B cell (primary cell): ENCODE measurements at regions not wholly inside any gene's neighbourhood (a gene's known extent, or its start where the extent isn't known, plus 50 kb on each side); places are given as distances from the start of the nearest gene placed in this dataset.

Source experiments
- ATAC-seq: fragments of 200-7000 bp; cut with Tn5 transposase; one replicate; pipeline ENCODE4 v1.10.0; 2021; ENCODE audit warnings: low read depth, mild to moderate bottlenecking, moderate number of reproducible peaks, moderate library complexity
- CTCF ChIA-PET: fragments of 350-600 bp; sonication (Branson Sonifier 250); formaldehyde crosslinking; loops from one replicate; lab custom pipeline; 2021; ENCODE audit warnings: antibody characterized with exemption, inconsistent platforms; lab: Charles Lee
- POLR2A ChIA-PET: fragments of 350-600 bp; sonication (Branson Sonifier 250); formaldehyde crosslinking; loops from one replicate; lab custom pipeline; 2021; ENCODE audit warnings: antibody characterized with exemption; lab: Charles Lee
- DNase-seq: peaks from one replicate; pipeline ENCODE4 v3.0.0; 2013
- H2AFZ ChIP-seq: 2 replicates; pipeline ENCODE4 v1.6.1; 2012; ENCODE audit warnings: mild to moderate bottlenecking, low read depth, low read length; ENCODE audit not compliant: insufficient read depth, poor library complexity, severe bottlenecking
- H3K27ac ChIP-seq, 2 donors: 1 replicate in 1 of 2; 2 replicates in 1 of 2; pipeline ENCODE4 v1.5.1; 2012 to 2013; ENCODE audit warnings: low read length in 2 of 2, mild to moderate bottlenecking in 2 of 2, moderate library complexity in 1 of 2
- H3K27me3 ChIP-seq, 4 experiments: fragments of 200-600 bp in 1 of 4; sonication (generic) in 1 of 4; replicated peaks in 1 of 4; 1 replicate in 2 of 4; 2 replicates in 2 of 4; pipeline versions ENCODE4 v1.6.1 to v1.7.0; 2013 to 2016; ENCODE audit warnings: low read length in 3 of 4, mild to moderate bottlenecking in 2 of 4, mixed read lengths in 1 of 4, moderate library complexity in 1 of 4; ENCODE audit not compliant: insufficient read depth in 4 of 4, control insufficient read depth in 3 of 4; ENCODE audit errors: control extremely low read depth in 1 of 4
- H3K36me3 ChIP-seq, 2 experiments: replicated peaks in 1 of 2; 1 replicate in 1 of 2; 2 replicates in 1 of 2; pipeline versions ENCODE4 v1.6.1 to v1.7.1; 2013; ENCODE audit warnings: low read length in 1 of 2; ENCODE audit not compliant: insufficient read depth in 2 of 2, control insufficient read depth in 1 of 2; ENCODE audit errors: control extremely low read depth in 1 of 2, extremely low read depth in 1 of 2
- H3K4me1 ChIP-seq, 2 donors: fragments of 200-600 bp in 1 of 2; sonication (generic) in 1 of 2; 1 replicate in 1 of 2; 2 replicates in 1 of 2; pipeline versions ENCODE4 v1.5.1 to v1.6.1; 2013 to 2017; ENCODE audit warnings: low read length in 2 of 2; ENCODE audit not compliant: control insufficient read depth in 2 of 2, insufficient read depth in 2 of 2
- H3K4me2 ChIP-seq: replicated peaks from 2 replicates; pipeline ENCODE3; 2012; ENCODE audit warnings: mild to moderate bottlenecking, low read depth, low read length; ENCODE audit not compliant: poor library complexity, severe bottlenecking
- H3K4me3 ChIP-seq, 5 experiments: fragments of 200-600 bp in 1 of 5; sonication (generic) in 1 of 5; 1 replicate in 3 of 5; 2 replicates in 2 of 5; pipeline versions ENCODE4 v1.5.1 to v1.7.0; 2011 to 2016; ENCODE audit warnings: low read length in 4 of 5, mild to moderate bottlenecking in 4 of 5, low read depth in 2 of 5, control low read depth in 1 of 5, moderate library complexity in 1 of 5; ENCODE audit not compliant: insufficient read depth in 1 of 5; ENCODE audit errors: control extremely low read depth in 1 of 5, extremely low read depth in 1 of 5
- H3K79me2 ChIP-seq: fragments of 200-600 bp; sonication (generic); one replicate; pipeline ENCODE4 v1.6.0; 2016; ENCODE audit warnings: low read length; ENCODE audit not compliant: control insufficient read depth, insufficient read depth
- H3K9ac ChIP-seq: fragments of 200-600 bp; sonication (generic); 2 replicates; pipeline ENCODE4 v1.6.1; 2017; ENCODE audit warnings: mild to moderate bottlenecking, low read length, moderate library complexity
- H3K9me3 ChIP-seq, 3 donors: one replicate each; pipeline versions ENCODE4 v1.6.1 to v1.7.1; 2013; ENCODE audit warnings: low read length in 2 of 3; ENCODE audit not compliant: control insufficient read depth in 2 of 3, insufficient read depth in 1 of 3; ENCODE audit errors: control extremely low read depth in 1 of 3
- H4K20me1 ChIP-seq: 2 replicates; pipeline ENCODE4 v1.6.0; 2012; ENCODE audit warnings: mild to moderate bottlenecking, low read length; ENCODE audit not compliant: insufficient read depth, control insufficient read depth, poor library complexity, severe bottlenecking
- H3K27ac Mint-ChIP-seq: one replicate; pipeline ENCODE4 v1.8.0; 2021; ENCODE audit warnings: mixed read lengths
- H3K27me3 Mint-ChIP-seq: one replicate; pipeline ENCODE4 v1.8.0; 2021; ENCODE audit warnings: mixed read lengths
- H3K4me1 Mint-ChIP-seq: one replicate; pipeline ENCODE4 v1.8.0; 2021; ENCODE audit warnings: mixed read lengths
- H3K4me3 Mint-ChIP-seq: one replicate; pipeline ENCODE4 v1.8.0; 2021; ENCODE audit warnings: mixed read lengths
- H3K9me3 Mint-ChIP-seq: one replicate; pipeline ENCODE4 v1.8.0; 2022; ENCODE audit warnings: mixed read lengths; ENCODE audit not compliant: insufficient read depth
- EZH2 ChIP-seq: IDR thresholded peaks from 2 replicates; pipeline ENCODE4 v1.6.1; 2012; ENCODE audit warnings: borderline replicate concordance, low read depth, mild to moderate bottlenecking, moderate library complexity, low read length; ENCODE audit not compliant: insufficient read depth, poor library complexity, severe bottlenecking
- WGBS: methylation state at CpG from one replicate; pipeline ENCODE4 v1.1.5; 2013; ENCODE audit warnings: missing lambda C conversion rate; ENCODE audit not compliant: insufficient coverage; 5-methylcytosine and 5-hydroxymethylcytosine counted together
- intact Hi-C: fragments of 100-400 bp; cut with micrococcal nuclease; formaldehyde crosslinking; loops from one replicate; pipeline ENCODE4 v1.10.0; 2022
- TF ChIP-seq, protein P1 (sequence below): fragments of 200-600 bp; IDR thresholded peaks from one replicate; pipeline ENCODE4 v1.8.0; 2022; ENCODE audit warnings: antibody characterized with exemption, mild to moderate bottlenecking

DNA sequence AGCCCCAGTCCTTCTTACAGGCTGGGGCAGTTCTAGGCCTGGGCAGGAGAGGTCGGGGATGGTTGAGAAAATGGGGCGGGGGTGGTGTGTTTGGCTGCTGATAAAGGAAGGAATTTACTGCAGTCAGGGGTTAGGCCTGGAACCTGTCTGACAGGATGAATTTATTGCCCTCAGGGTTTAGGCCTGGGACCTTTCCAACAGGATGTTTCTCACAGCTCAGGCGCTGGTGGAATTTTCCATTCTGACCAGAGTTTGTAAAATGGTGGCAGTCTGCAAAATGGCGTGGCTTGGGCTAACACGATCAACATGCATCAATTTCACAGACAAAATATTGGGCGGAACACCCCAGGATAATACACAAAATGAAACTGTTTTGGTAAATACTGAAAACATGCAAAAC is 83.5 kb upstream of the SPIN4 start:
- ChIA-PET CTCF (no interaction called here), POLR2A (no interaction called here)
- H3K27ac Mint-ChIP-seq: no peak overlapping the region
- H3K79me2 ChIP-seq: no peaks in the 10 kb centered on the region
- H3K4me1 Mint-ChIP-seq: no peaks in the 10 kb centered on the region
- H4K20me1 ChIP-seq: no peaks in the 10 kb centered on the region
- H3K27me3 ChIP-seq: no peaks in the 10 kb centered on the region
- no peaks in the 10 kb centered on the region for H3K4me1 ChIP-seq
- no peak overlapping the region for H3K4me2 ChIP-seq
- DNase-seq (no peak), ATAC-seq (no peak)
- intact Hi-C loops: no loop called here
- TF ChIP-seq, protein P1, sequence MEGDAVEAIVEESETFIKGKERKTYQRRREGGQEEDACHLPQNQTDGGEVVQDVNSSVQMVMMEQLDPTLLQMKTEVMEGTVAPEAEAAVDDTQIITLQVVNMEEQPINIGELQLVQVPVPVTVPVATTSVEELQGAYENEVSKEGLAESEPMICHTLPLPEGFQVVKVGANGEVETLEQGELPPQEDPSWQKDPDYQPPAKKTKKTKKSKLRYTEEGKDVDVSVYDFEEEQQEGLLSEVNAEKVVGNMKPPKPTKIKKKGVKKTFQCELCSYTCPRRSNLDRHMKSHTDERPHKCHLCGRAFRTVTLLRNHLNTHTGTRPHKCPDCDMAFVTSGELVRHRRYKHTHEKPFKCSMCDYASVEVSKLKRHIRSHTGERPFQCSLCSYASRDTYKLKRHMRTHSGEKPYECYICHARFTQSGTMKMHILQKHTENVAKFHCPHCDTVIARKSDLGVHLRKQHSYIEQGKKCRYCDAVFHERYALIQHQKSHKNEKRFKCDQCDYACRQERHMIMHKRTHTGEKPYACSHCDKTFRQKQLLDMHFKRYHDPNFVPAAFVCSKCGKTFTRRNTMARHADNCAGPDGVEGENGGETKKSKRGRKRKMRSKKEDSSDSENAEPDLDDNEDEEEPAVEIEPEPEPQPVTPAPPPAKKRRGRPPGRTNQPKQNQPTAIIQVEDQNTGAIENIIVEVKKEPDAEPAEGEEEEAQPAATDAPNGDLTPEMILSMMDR: no peak
- no peak for TF ChIP-seq EZH2
- H3K4me3 ChIP-seq: no peak overlapping the region
- H2AFZ ChIP-seq: no peak overlapping the region
- peaks cover 0 to 3% (median 0%) of the 10 kb centered on the region in 3 donors for H3K9me3 ChIP-seq
- H3K9me3 Mint-ChIP-seq: no peaks in the 10 kb centered on the region
- no peak overlapping the region for H3K27ac ChIP-seq
- H3K4me3 Mint-ChIP-seq: no peak overlapping the region
- no peak overlapping the region for H3K9ac ChIP-seq
- no peaks in the 10 kb centered on the region for H3K27me3 Mint-ChIP-seq
- H3K36me3 ChIP-seq: peaks cover 0 to 4% of the 10 kb centered on the region in 2 experiments
- WGBS: no CpG with 5 or more reads among the region's 6 CpGs

DNA sequence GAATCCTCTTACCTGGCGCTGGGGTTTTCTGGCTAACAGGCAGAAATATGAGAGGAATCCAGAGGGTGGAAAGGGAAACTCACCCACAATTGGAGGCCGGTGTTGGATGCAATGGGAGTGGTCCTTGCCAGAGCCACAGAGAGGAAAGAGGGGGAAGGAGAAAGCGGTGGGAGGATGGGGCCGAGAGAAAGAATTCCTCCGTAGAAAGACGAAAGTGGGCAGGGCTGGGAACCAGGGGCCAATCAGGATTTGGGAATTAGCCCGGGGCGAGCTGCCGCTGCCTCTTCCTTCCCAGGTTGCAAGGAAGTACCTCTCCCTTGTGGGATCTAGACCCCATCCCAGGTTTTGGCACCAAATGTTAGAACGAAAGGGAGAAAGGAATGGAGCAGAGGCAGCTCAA is 83.1 kb upstream of the SPIN4 start:
- no peak overlapping the region for H3K4me3 Mint-ChIP-seq
- H3K27me3 ChIP-seq: no peaks in the 10 kb centered on the region
- H3K9ac ChIP-seq: no peak overlapping the region
- no peaks in the 10 kb centered on the region for H3K27me3 Mint-ChIP-seq
- H3K27ac ChIP-seq: no peak overlapping the region
- no peak overlapping the region for H3K4me3 ChIP-seq
- POLR2A ChIA-PET: no interaction called here
- H3K9me3 Mint-ChIP-seq: no peaks in the 10 kb centered on the region
- H3K4me2 ChIP-seq: no peak overlapping the region
- H3K36me3 ChIP-seq: peaks cover 0 to 4% of the 10 kb centered on the region in 2 experiments
- no peak overlapping the region for H2AFZ ChIP-seq
- H3K4me1 ChIP-seq: no peaks in the 10 kb centered on the region
- no peaks in the 10 kb centered on the region for H3K79me2 ChIP-seq
- CTCF ChIA-PET: no interaction called here
- ATAC-seq: no peak
- no peak for DNase-seq
- no peak overlapping the region for H3K27ac Mint-ChIP-seq
- intact Hi-C loops: no loop called here
- H3K4me1 Mint-ChIP-seq: no peaks in the 10 kb centered on the region
- 96% methylated on average over 8 of the region's 10 CpGs for WGBS
- TF ChIP-seq, protein P1: no peak
- no peak for TF ChIP-seq EZH2
- no peaks in the 10 kb centered on the region for H4K20me1 ChIP-seq
- H3K9me3 ChIP-seq: peaks cover 0 to 3% (median 0%) of the 10 kb centered on the region in 3 donors
